ENCODE measurements at regions not wholly inside any gene's neighbourhood (a gene's known extent, or its start where the extent isn't known, plus 50 kb on each side); places are given as distances from the start of the nearest gene placed in this dataset.

GRCh38 chr17:33481652-33482051, 188.6 kb upstream of the ASIC2 start:
- no peak for DNase-seq

DNA sequence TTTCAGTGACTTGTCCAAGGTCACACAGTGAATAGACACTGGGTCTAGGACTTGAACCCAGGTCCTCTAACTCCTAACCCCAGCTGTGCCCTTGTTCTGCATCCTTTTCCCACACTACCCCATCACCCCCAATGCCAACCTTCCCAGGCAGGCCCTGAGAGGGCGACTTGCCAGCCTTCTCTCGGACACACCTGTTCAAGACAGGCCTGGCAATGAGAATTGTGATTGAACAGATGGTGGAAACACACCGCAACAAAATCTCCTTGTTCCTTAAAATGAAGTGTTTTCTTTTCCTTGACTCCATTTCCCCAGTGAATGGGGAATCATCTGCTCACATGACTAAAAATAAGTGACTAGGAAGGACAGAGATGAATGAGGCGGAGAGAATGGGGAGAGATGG, 189.5 kb upstream of the ASIC2 start:
- no peak for DNase-seq

DNA sequence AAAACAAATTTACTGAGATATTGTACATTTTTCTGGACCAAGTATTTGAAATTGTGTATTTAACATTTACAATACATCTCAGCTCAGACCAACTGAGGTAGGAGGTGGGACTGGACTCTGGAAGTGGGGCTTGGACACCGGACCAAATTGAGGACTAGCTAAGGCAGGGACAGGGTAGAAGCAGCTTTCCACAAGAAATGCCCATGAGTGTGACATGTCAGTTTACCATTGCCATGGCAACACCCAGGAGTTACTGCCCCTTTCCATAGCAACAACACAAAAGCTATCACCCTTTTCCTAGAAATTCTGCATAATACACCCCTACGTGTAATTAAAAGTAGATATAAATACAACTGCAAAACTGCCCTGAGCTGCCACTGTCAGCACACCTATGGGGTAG, 191.5 kb upstream of the ASIC2 start:
- no peak for DNase-seq

DNA sequence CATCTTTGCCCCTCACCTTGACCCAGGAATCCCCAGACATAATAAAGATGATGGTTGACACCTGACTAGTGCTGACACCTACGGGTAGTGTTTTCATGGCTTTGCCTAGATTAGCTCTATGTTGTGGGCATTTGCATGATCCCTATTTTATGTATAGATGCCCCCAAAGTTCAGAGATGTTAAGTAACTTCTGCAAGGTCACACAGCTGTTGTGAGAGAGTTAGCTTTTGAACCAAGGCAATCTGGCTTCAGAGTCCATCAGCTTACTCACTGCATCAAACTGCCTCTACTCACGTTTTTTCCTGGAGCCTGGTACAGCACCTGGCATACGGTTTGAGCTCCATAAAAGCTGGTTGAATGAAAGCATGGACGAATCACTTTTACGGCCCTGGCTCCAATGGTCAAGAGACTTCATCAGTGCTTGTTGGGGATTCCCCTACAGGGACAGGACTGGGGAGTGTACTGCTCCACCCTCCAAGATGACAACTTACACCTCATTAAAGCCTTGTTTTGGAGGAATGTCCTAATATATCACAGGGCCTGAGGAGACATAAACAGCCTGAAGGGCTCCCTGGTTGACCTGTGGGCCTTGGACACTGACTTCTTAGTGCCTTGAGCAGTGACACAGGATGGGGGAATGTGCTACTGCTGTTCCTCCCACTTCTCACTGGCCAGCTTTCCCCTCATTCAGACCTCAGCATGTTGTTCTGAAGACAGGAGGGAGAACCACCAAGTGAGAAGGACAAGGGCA, 193.2 kb upstream of the ASIC2 start:
- no peak for DNase-seq

GRCh38 chr17:33487187-33487879, 194.2 kb upstream of the ASIC2 start:
- no peak for DNase-seq

DNA sequence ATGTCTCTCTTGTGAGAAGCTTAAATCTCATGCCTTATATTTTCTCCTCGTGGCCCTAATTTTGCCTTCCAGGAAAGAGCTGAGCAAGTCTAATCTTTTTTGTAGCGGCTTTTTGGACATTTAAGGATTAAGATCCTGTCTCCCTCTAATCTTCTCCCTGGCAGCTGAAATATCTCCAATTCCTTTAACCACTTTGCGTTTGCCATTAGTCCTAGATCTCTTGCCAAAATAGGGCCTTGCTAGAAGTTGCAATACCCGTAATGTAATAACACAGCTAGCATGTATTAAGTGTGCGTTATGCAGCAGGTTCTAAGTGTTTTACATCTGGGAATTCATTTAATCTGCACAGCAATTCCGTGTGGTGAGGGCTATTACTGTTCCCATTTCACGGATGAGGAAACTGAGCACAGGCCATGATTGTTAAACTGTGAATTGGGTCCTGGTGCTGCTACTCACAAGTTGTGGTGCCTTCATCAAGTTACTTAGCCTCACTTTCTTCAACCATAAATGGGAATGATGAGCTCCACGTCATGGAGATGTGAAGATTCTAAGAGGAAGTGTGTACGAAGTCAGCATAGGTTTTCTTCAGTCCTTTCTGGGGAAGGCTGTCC, 198.9 kb upstream of the ASIC2 start:
- DNase-seq = no peak

DNA sequence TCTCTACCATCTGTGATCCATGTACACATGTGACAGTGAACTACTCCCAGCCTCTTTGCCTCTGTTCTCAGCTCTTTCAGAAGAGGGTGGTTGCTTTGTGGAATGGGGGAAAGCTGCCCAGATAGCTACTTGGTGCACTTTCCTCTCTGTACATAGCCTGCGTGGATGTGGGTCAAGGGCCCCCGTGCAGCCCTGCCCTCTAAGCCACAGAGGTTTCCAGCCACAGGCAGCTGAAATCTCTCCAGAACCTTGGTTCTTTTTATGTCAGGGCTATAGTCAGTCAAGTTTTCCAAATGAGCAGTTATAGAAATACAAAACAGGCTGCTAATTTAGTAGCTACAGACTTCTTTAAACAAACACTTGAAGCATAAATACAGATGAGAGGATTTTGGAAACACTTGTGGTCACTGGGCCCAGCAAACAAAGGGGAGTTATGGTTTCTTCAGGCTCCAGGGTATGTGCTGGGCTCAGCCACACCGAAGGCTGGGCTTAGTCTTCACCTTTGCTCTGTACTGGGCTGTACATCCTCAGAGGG, 199.7 kb upstream of the ASIC2 start:
- DNase-seq = no peak

GRCh38 chr17:33493566-33493965, 200.5 kb upstream of the ASIC2 start:
- no peak for DNase-seq

- peak; percentile 39 for DNase-seq
These were observed 201.1 kb upstream of the ASIC2 start for GRCh38 chr17:33494151-33494550.

DNA sequence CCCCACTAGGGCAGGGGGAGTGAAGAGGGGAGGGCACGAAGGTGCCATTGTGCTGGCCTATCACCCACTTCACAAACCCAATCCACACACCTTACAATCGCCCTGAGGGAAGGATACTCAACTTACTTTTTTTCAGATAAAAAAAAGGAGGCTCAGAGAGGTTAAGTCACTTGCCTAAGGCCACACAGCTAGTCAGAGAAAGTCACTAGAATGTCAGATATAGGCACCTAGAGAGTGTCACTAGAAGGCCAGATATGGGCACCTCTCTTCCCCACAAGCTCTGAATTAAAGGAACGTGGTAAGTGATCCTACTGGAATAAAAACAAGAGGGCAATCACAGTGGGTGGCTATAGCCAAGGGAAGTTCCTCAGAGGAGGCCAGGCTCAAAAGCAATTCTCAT, 204.5 kb upstream of the ASIC2 start:
- no peak for DNase-seq

DNA sequence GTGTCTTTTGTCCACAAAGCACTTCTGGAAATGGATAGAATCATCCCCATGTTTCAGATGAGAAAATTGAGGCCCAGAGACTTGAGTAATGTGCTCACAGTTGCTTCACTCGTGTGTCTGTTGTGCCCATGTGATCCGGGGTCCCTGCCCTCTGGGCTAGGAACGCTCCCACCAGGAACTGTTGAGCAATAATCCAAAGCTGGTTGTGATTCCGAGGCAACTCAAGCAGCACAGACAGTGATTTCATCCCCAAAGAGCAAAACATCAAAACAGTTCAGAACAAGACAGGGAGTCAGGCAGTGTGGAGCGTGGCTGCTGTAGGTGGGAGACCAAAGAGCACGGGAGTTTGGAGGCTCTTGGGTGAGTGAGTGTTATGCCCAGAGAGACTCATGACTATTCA, 205.0 kb upstream of the ASIC2 start:
- no peak for DNase-seq

GRCh38 chr17:33499040-33499439, 205.9 kb upstream of the ASIC2 start:
- no peak for DNase-seq

- DNase-seq = no peak
These were observed 207.1 kb upstream of the ASIC2 start for GRCh38 chr17:33500151-33500550.

GRCh38 chr17:33501185-33501584, 208.1 kb upstream of the ASIC2 start:
- DNase-seq = no peak

DNA sequence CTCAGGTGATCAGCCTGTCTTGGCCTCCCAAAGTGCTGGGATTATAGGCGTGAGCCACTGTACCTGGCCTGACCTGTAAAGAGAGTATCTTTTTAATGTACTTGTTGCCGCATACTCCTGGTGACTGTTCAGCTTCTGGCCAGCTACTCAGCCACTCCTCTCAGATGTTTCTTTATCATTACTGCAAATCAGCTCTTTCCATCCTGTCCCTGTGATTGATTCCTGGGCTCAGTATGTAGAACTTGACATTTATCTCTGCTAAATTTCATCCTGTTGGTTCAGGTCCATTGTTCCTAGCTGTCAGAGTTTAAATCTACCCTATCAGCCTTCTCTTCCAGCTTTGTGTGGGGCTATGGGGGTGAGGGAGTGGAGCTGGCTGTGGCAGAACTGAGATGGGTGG, 211.5 kb upstream of the ASIC2 start:
- no peak for DNase-seq

DNA sequence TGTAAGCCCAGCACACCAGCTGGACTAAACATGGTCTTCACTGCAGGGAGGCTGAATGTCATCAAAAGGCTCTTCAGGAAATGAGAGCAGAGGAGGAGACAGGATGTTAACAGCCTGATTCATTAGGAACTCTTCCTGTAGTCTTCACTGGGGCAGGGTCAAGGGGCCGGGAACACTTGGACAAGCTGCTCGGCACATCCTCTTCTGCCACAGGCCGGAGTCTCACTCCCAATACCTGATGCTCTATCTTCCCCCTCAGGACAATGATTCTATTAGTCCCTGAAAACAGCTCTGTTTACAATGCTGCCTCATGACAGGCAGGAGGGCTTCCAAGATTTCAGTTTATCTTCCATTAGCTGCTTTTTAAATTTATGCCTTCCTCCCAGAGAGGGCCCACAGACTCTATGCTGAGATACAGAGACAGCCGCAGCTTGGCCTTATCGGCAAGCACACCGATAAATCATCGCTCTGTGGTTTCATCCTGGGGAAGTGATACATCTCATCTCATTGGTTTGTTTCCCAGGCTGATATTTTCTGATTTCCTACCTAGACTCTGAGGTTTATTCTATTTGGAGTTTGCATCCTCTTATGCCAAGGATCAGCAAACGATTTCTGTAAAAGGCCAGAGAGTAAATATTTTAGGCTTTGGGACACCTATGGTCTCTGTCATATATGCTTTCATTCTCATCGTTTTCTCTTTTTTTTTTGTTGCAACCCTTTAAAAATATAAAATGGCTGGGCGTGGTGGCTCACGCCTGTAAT, 214.0 kb upstream of the ASIC2 start:
- peak; percentile 51 for DNase-seq

DNA sequence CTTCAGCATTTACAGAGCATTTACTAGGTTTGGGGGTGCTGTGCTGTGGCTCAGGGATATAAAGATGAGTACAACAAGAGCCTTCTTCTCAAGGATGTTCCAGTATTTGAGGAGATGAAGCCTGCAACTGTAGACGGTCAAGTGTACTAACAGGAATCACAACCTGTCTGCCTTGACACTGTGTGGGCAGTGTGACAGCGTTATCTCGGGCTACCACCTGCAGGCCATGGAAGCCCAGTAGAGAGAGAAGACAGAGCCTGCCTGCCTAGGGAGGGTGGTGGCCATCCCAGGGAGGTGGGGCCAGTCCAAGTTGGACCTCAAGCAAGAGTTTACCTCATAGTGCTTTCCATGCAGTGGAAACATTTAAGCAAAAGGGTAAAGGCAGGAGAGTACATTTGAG, 215.1 kb upstream of the ASIC2 start:
- no peak for DNase-seq

DNA sequence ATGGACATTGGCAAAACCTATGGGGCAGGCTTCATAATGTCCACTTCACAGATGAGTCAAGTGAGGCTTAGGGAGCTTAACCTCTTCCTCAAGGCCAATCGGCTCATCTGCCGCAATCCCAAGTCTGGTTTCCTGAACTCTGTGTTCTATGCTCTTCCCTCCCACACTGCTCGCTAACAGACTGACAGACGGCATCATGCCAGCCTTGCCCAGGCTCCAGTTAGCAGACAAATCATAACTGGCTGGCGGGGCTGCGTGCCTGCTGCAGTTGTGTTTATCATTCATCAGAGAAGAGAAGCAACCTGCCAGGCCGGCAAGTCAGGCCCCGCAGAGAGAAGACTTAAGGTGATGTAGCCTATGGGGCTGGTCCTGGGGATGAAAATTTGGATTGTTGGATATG, 216.2 kb upstream of the ASIC2 start:
- DNase-seq = no peak

GRCh38 chr17:33511670-33512069, 218.6 kb upstream of the ASIC2 start:
- no peak for DNase-seq

DNA sequence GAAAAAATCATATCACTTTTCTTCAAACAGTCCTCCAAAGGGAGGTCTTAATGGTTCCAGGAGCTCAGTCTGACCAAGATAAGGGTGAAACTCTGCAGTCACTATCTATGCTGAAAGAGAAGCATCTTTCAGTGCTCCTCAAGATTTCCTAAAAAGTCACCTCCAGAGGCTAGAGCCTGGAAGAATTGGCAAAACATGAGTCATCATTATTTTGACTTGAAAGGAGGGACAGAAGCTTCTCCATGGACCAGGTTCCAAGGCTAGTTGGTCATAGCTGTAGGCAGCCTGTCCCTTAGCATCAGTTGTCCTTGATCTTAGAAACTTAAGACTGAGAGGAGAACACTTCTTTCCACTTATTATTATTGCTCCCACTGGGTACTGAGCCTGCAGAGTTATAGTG, 219.0 kb upstream of the ASIC2 start:
- no peak for DNase-seq

GRCh38 chr17:33513769-33514168, 220.7 kb upstream of the ASIC2 start:
- DNase-seq = no peak

DNA sequence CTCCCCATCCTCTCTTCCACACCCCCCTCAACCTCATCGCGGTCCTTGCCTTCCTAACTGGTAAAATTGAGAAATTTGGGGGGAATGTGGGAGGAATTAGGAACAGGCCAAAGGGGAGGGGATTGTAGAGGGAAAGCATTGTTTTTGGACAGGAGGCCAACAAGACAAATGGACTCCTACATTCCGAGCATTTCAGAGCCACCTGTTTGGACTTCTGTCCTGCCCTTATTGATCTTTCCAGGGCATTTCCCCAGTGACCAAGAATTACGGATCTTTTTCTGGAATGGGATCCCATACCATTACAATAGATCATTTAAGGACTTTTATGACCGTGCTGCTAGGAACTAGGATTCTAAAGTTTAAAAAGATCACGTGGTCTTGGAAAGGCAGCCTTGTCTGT, 221.3 kb upstream of the ASIC2 start:
- no peak for DNase-seq

DNA sequence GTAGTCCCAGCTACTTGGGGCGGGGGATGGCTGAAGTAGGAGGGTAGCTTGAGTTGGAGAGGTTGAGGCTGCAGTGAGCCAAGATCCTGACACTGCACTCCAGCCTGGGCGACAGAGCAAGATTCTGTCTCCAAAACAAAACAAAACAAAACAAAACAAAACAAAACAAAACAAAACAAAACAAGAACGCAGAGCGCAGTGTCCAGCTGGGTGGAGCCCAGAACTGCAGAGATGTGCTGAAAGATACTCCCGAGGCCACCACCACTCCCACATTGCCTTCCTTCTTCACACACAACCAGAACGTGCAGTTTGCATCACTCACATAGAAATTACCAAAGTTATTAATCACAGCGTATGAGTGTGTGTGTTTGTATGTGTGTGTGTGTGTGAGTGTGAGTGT, 222.9 kb upstream of the ASIC2 start:
- no peak for DNase-seq

All from fibroblast of skin of abdomen (primary cell).